Activated CD8-positive, alpha-beta T cell treated with anti-CD3 and anti-CD28 coated beads for 36 hours (primary cell): ENCODE measurements at regions not wholly inside any gene's neighbourhood (a gene's known extent, or its start where the extent isn't known, plus 50 kb on each side); places are given as distances from the start of the nearest gene placed in this dataset.

Experiments used
- ATAC-seq: fragments of 200-7000 bp; cut with Tn5 transposase; one replicate; pipeline ENCODE4 v1.10.0; 2021; ENCODE audit warnings: mild to moderate bottlenecking, moderate library complexity
- CTCF ChIA-PET: fragments of 350-600 bp; sonication (Branson Sonifier 250); formaldehyde crosslinking; loops from one replicate; lab custom pipeline; 2021; ENCODE audit warnings: antibody characterized with exemption; lab: Charles Lee
- POLR2A ChIA-PET: fragments of 350-600 bp; sonication (Branson Sonifier 250); formaldehyde crosslinking; loops from one replicate; lab custom pipeline; 2021; ENCODE audit warnings: antibody characterized with exemption; lab: Charles Lee
- DNase-seq: peaks from one replicate; pipeline ENCODE4 v3.0.0-alpha.2; 2020
- H3K27ac Mint-ChIP-seq: one replicate; pipeline ENCODE4 v1.8.0; 2021; ENCODE audit warnings: mild to moderate bottlenecking, mixed read lengths
- H3K27me3 Mint-ChIP-seq: one replicate; pipeline ENCODE4 v1.8.0; 2021; ENCODE audit warnings: mixed read lengths
- H3K36me3 Mint-ChIP-seq: one replicate; pipeline ENCODE4 v1.8.0; 2021; ENCODE audit warnings: low read depth, mixed read lengths
- H3K4me1 Mint-ChIP-seq: one replicate; pipeline ENCODE4 v1.8.0; 2021; ENCODE audit warnings: low read depth, mixed read lengths
- H3K4me3 Mint-ChIP-seq: one replicate; pipeline ENCODE4 v1.8.0; 2021; ENCODE audit warnings: mild to moderate bottlenecking, moderate library complexity, mixed read lengths
- H3K9me3 Mint-ChIP-seq: one replicate; pipeline ENCODE4 v1.8.0; 2021; ENCODE audit warnings: mixed read lengths
- CTCF ChIP-seq: fragments of 200-600 bp; IDR thresholded peaks from one replicate; pipeline ENCODE4 v1.8.0; 2022; ENCODE audit warnings: antibody characterized with exemption, mild to moderate bottlenecking
- intact Hi-C: fragments of 100-400 bp; cut with micrococcal nuclease; formaldehyde crosslinking; loops from one replicate; pipeline ENCODE4 v1.10.0; 2022

- DNase-seq (no peak), ATAC-seq (no peak)
- intact Hi-C loops = no loop called here
- TF ChIP-seq CTCF = no peak
- H3K4me3 Mint-ChIP-seq = no peak overlapping the region
- CTCF ChIA-PET = interaction anchor here (1.0 kb wide), 1 partner anchor 9 kb away, joined by 4 read pairs; no protein-coding TSS in a partner anchor
- POLR2A ChIA-PET = no interaction called here
- H3K36me3 Mint-ChIP-seq = no peaks in the 10 kb centered on the region
- peaks cover 6% of the 10 kb centered on the region for H3K9me3 Mint-ChIP-seq
- no peaks in the 10 kb centered on the region for H3K27me3 Mint-ChIP-seq
- H3K27ac Mint-ChIP-seq = no peak overlapping the region
- H3K4me1 Mint-ChIP-seq = no peaks in the 10 kb centered on the region
Observed at GRCh38 chr4:143782521-143782920, 82.0 kb upstream of the FREM3 start.

GRCh38 chr4:143773998-143774895 lies 73.8 kb upstream of the FREM3 start:
- CTCF ChIA-PET = interaction anchor here (0.7 to 0.8 kb wide), 3 partner anchors 8 to 92 kb away, joined by 3 to 4 read pairs (median 3); no protein-coding TSS in a partner anchor
- H3K4me3 Mint-ChIP-seq = no peak overlapping the region

GRCh38 chr4:143771269-143771668 lies 70.8 kb upstream of the FREM3 start:
- intact Hi-C loops = no loop called here
- no peak for TF ChIP-seq CTCF
- Mint-ChIP-seq H3K27me3 (peaks cover 3% of the 10 kb centered on the region), H3K36me3 (no peaks in the 10 kb centered on the region), H3K4me3 (no peak overlapping the region), H3K9me3 (no peaks in the 10 kb centered on the region), H3K4me1 (no peaks in the 10 kb centered on the region), H3K27ac (no peak overlapping the region)
- POLR2A ChIA-PET = interaction anchor here (0.6 kb wide), 1 partner anchor 169 kb away, joined by 3 read pairs; no protein-coding TSS in a partner anchor
- ATAC-seq = no peak
- DNase-seq = no peak
- CTCF ChIA-PET = no interaction called here

More at GRCh38 chr4:143773998-143774895, 73.8 kb upstream of the FREM3 start:
- intact Hi-C loops = no loop called here
- H3K27ac Mint-ChIP-seq = no peak overlapping the region
- ATAC-seq (peak; percentile 97), DNase-seq (peak; percentile 68)
- POLR2A ChIA-PET = no interaction called here
- H3K36me3 Mint-ChIP-seq = no peaks in the 10 kb centered on the region
- H3K9me3 Mint-ChIP-seq = no peaks in the 10 kb centered on the region
- no peaks in the 10 kb centered on the region for H3K4me1 Mint-ChIP-seq
- peaks cover 3% of the 10 kb centered on the region for H3K27me3 Mint-ChIP-seq
- TF ChIP-seq CTCF = peak; percentile 60

- ATAC-seq (no peak), DNase-seq (no peak)
- H3K36me3 Mint-ChIP-seq = no peaks in the 10 kb centered on the region
- H3K4me3 Mint-ChIP-seq = no peak overlapping the region
- ChIA-PET CTCF (no interaction called here), POLR2A (no interaction called here)
- H3K27me3 Mint-ChIP-seq = no peaks in the 10 kb centered on the region
- intact Hi-C loops = no loop called here
- H3K9me3 Mint-ChIP-seq = no peaks in the 10 kb centered on the region
- no peaks in the 10 kb centered on the region for H3K4me1 Mint-ChIP-seq
- no peak overlapping the region for H3K27ac Mint-ChIP-seq
- no peak for TF ChIP-seq CTCF
Observed at GRCh38 chr4:143768007-143768591, 67.6 kb upstream of the FREM3 start.

GRCh38 chr4:143763587-143763986 lies 63.1 kb upstream of the FREM3 start:
- H3K4me1 Mint-ChIP-seq = no peaks in the 10 kb centered on the region
- H3K4me3 Mint-ChIP-seq = no peak overlapping the region
- H3K36me3 Mint-ChIP-seq = no peaks in the 10 kb centered on the region
- H3K27ac Mint-ChIP-seq = no peak overlapping the region
- intact Hi-C loops = no loop called here
- TF ChIP-seq CTCF = no peak
- DNase-seq (no peak), ATAC-seq (no peak)
- ChIA-PET POLR2A (no interaction called here), CTCF (interaction anchor here (1.0 kb wide), 1 partner anchor 10 kb away, joined by 3 read pairs; no protein-coding TSS in a partner anchor)
- no peaks in the 10 kb centered on the region for H3K27me3 Mint-ChIP-seq
- H3K9me3 Mint-ChIP-seq = no peaks in the 10 kb centered on the region
